Loucy (cell line): ENCODE measurements at regions not wholly inside any gene's neighbourhood (a gene's known extent, or its start where the extent isn't known, plus 50 kb on each side); places are given as distances from the start of the nearest gene placed in this dataset.

Experiments
- H2AFZ ChIP-seq: fragments of 200-600 bp; sonication (generic); 2 replicates; pipeline ENCODE4 v1.6.0; 2016; ENCODE audit warnings: antibody characterized with exemption, mild to moderate bottlenecking, low read length, moderate library complexity
- H3F3A ChIP-seq: fragments of 200-600 bp; 2 replicates; pipeline ENCODE4 v1.6.0; 2016; ENCODE audit warnings: antibody characterized with exemption, low read depth, mild to moderate bottlenecking
- H3K27me3 ChIP-seq: fragments of 200-600 bp; sonication (generic); 2 replicates; pipeline ENCODE4 v1.6.1; 2014; ENCODE audit warnings: low read length, mild to moderate bottlenecking; ENCODE audit not compliant: insufficient read depth, poor library complexity, severe bottlenecking
- H3K36me3 ChIP-seq: fragments of 200-600 bp; sonication (generic); 2 replicates; pipeline ENCODE4 v1.6.1; 2016; ENCODE audit warnings: low read length; ENCODE audit not compliant: insufficient read depth
- H3K4me1 ChIP-seq: fragments of 200-600 bp; sonication (generic); 2 replicates; pipeline ENCODE4 v1.5.1; 2014; ENCODE audit warnings: low read length, mild to moderate bottlenecking; ENCODE audit not compliant: insufficient read depth, poor library complexity, severe bottlenecking
- H3K4me2 ChIP-seq: fragments of 200-600 bp; sonication (generic); 2 replicates; pipeline ENCODE4 v1.6.0; 2014; ENCODE audit warnings: antibody characterized with exemption, low read length, low read depth, mild to moderate bottlenecking; ENCODE audit not compliant: poor library complexity, severe bottlenecking
- H3K4me3 ChIP-seq: fragments of 200-600 bp; sonication (generic); 2 replicates; pipeline ENCODE4 v1.5.1; 2014; ENCODE audit warnings: low read length, mild to moderate bottlenecking, mixed read lengths; ENCODE audit not compliant: poor library complexity, severe bottlenecking
- H3K79me2 ChIP-seq: fragments of 200-600 bp; sonication (generic); 2 replicates; pipeline ENCODE4 v1.6.1; 2014; ENCODE audit warnings: low read length; ENCODE audit not compliant: insufficient read depth
- H3K9ac ChIP-seq: fragments of 200-600 bp; sonication (generic); 2 replicates; pipeline ENCODE4 v1.6.0; 2014; ENCODE audit warnings: mild to moderate bottlenecking, low read depth, low read length, moderate library complexity; ENCODE audit not compliant: poor library complexity, severe bottlenecking
- H3K9me2 ChIP-seq: fragments of 200-600 bp; sonication (generic); replicated peaks from 2 replicates; pipeline ENCODE4 v1.6.1; 2016; ENCODE audit warnings: low read depth, low read length, mixed read lengths
- H3K9me3 ChIP-seq: fragments of 200-600 bp; sonication (generic); 2 replicates; pipeline ENCODE4 v1.6.1; 2014; ENCODE audit warnings: mild to moderate bottlenecking, antibody characterized with exemption, low read length, low read depth; ENCODE audit not compliant: insufficient read depth
- H4K20me1 ChIP-seq: fragments of 200-600 bp; sonication (generic); 2 replicates; pipeline ENCODE4 v1.6.0; 2014; ENCODE audit warnings: antibody characterized with exemption, low read length, mild to moderate bottlenecking; ENCODE audit not compliant: insufficient read depth, poor library complexity, severe bottlenecking
- EZH2phosphoT487 ChIP-seq: fragments of 200-600 bp; IDR thresholded peaks from 2 replicates; pipeline ENCODE4 v1.6.1; 2018; ENCODE audit warnings: antibody characterized with exemption, mild to moderate bottlenecking, moderate library complexity, borderline replicate concordance
- TF ChIP-seq, protein P1 (sequence below): fragments of 200-600 bp; sonication (generic); conservative IDR thresholded peaks from 2 replicates; pipeline ENCODE4 v1.5.1; 2014; ENCODE audit warnings: mild to moderate bottlenecking, antibody characterized with exemption, low read length

DNA sequence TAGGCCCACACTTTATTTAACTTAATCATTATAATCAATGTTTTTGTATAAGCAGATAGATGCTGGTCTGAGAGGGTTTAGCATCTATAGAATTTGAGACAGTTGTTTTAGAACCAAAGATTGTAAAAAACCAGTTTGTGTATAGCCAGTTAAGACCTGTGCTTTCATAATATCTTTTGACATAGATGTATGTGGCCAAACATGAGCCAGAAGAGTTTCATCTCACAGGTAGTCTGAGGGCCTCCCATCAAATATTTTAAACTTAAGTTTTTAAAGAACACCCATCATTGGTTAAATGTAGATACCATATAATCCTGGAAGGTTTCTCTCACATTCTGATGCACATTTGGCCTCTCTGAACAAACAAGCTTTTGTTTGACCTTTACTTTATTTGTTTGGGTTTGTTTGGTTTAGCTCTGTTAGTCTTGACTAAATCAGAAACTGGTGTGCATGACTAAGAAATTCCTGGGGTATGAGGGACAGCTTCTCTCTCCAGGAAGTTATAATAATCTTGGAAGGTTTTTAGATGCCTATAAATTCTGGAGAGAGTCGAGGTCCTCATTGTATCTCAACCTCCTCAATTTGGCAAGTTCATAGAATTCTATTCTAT lies 58.0 kb upstream of the TMEM200A start:
- Histone ChIP-seq H3K27me3 (no peaks in the 10 kb centered on the region), H3K36me3 (no peaks in the 10 kb centered on the region), H3F3A (no peaks in the 10 kb centered on the region), H3K4me2 (no peak overlapping the region), H4K20me1 (no peaks in the 10 kb centered on the region), H3K9me2 (no peaks in the 10 kb centered on the region), H3K4me3 (no peak overlapping the region), H3K4me1 (peaks cover 12% of the 10 kb centered on the region), H3K9me3 (no peaks in the 10 kb centered on the region), H3K9ac (no peak overlapping the region), H3K79me2 (no peaks in the 10 kb centered on the region), H2AFZ (no peak overlapping the region)
- no peak for TF ChIP-seq EZH2phosphoT487
- TF ChIP-seq, protein P1, sequence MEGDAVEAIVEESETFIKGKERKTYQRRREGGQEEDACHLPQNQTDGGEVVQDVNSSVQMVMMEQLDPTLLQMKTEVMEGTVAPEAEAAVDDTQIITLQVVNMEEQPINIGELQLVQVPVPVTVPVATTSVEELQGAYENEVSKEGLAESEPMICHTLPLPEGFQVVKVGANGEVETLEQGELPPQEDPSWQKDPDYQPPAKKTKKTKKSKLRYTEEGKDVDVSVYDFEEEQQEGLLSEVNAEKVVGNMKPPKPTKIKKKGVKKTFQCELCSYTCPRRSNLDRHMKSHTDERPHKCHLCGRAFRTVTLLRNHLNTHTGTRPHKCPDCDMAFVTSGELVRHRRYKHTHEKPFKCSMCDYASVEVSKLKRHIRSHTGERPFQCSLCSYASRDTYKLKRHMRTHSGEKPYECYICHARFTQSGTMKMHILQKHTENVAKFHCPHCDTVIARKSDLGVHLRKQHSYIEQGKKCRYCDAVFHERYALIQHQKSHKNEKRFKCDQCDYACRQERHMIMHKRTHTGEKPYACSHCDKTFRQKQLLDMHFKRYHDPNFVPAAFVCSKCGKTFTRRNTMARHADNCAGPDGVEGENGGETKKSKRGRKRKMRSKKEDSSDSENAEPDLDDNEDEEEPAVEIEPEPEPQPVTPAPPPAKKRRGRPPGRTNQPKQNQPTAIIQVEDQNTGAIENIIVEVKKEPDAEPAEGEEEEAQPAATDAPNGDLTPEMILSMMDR = no peak

DNA sequence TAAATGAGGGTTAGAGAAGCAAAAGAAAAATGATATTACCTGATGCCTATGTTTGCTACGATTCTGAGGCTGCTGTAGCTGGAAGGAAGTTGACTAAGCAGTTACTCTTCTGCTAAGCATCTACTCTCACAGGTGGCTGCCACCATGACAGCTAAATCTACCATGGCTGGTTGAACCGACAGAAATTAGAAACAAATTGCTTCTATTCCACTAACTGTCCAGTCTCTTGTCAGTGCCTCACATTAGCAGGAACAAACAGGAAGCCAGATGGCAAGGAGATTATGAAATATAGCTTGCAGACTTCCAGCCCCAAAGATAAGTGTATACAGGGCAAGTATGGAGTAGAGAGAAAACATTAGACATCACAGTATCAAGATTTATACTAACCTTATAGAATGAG lies 59.4 kb upstream of the TMEM200A start:
- H3K36me3 ChIP-seq = no peaks in the 10 kb centered on the region
- no peak overlapping the region for H3K4me3 ChIP-seq
- H2AFZ ChIP-seq = peak overlapping the region; percentile 69; the same call in 1 of the 2 replicates
- no peaks in the 10 kb centered on the region for H3K9me3 ChIP-seq
- no peaks in the 10 kb centered on the region for H3K9me2 ChIP-seq
- H4K20me1 ChIP-seq = no peaks in the 10 kb centered on the region
- no peak overlapping the region for H3K4me2 ChIP-seq
- no peak overlapping the region for H3K9ac ChIP-seq
- H3K4me1 ChIP-seq = peaks cover 12% of the 10 kb centered on the region
- H3K27me3 ChIP-seq = no peaks in the 10 kb centered on the region
- TF ChIP-seq, protein P1 = no peak
- no peak for TF ChIP-seq EZH2phosphoT487
- no peaks in the 10 kb centered on the region for H3F3A ChIP-seq
- H3K79me2 ChIP-seq = no peaks in the 10 kb centered on the region

DNA sequence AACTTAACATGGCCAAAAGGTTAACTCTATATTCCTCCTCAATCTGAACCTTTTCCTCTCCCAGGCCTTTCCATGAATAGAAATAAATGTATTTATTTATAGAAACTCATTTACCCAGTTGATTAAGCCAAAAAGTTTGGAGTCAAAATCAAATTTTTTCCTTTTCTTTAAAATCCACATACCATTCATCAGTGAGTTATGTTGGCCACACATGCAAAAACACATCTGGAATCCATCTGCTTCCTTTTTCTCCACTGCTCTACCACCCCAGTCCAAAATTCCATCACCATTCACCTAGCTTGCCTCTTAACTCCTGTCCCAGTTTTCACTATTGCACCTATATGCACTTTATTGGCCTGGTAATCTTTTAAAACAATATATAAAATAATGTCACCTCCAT lies 62.4 kb upstream of the TMEM200A start:
- no peaks in the 10 kb centered on the region for H4K20me1 ChIP-seq
- H3K27me3 ChIP-seq = no peaks in the 10 kb centered on the region
- H3K9ac ChIP-seq = no peak overlapping the region
- H3K4me3 ChIP-seq = no peak overlapping the region
- no peak for TF ChIP-seq EZH2phosphoT487
- TF ChIP-seq, protein P1 = no peak
- no peaks in the 10 kb centered on the region for H3K79me2 ChIP-seq
- H3F3A ChIP-seq = no peaks in the 10 kb centered on the region
- H3K4me1 ChIP-seq = peaks cover 12% of the 10 kb centered on the region
- no peaks in the 10 kb centered on the region for H3K9me3 ChIP-seq
- H2AFZ ChIP-seq = no peak overlapping the region
- H3K36me3 ChIP-seq = no peaks in the 10 kb centered on the region
- H3K9me2 ChIP-seq = no peaks in the 10 kb centered on the region
- H3K4me2 ChIP-seq = no peak overlapping the region
